Spinal cord (tissue), 9 donors: ENCODE measurements at regions not wholly inside any gene's neighbourhood (a gene's known extent, or its start where the extent isn't known, plus 50 kb on each side); places are given as distances from the start of the nearest gene placed in this dataset.
"Not testable (repeated sequence)": the region's sequence is repeated elsewhere in the genome, so short reads cannot be mapped to it uniquely, and the experiment has no call there.

Experiments
- DNase-seq, 6 donors: peaks; one replicate each; pipeline versions ENCODE4 v3.0.0 to v3.0.0-alpha.2; 2013 to 2015; ENCODE audit warnings: low spot score in 6 of 6, low read depth in 4 of 6
- H3K27ac ChIP-seq: one replicate; pipeline ENCODE4 v1.5.1; 2013; ENCODE audit warnings: low read depth, low read length, control low read depth
- H3K27me3 ChIP-seq: one replicate; pipeline ENCODE4 v1.6.1; 2013; ENCODE audit warnings: low read length; ENCODE audit not compliant: control insufficient read depth, insufficient read depth
- H3K36me3 ChIP-seq: one replicate; pipeline ENCODE4 v1.6.1; 2013; ENCODE audit warnings: low read length; ENCODE audit not compliant: control insufficient read depth, insufficient read depth
- H3K4me1 ChIP-seq: one replicate; pipeline ENCODE4 v1.6.1; 2013; ENCODE audit warnings: low read length; ENCODE audit not compliant: control insufficient read depth, insufficient read depth
- H3K4me3 ChIP-seq: one replicate; pipeline ENCODE4 v1.5.1; 2013; ENCODE audit warnings: low read depth, low read length, control low read depth
- H3K9me3 ChIP-seq: one replicate; pipeline ENCODE4 v1.6.1; 2013; ENCODE audit warnings: low read length; ENCODE audit not compliant: control insufficient read depth, insufficient read depth
- WGBS: methylation state at CpG from one replicate; pipeline ENCODE4 v1.1.5; 2013; ENCODE audit warnings: missing lambda C conversion rate; ENCODE audit not compliant: insufficient coverage; 5-methylcytosine and 5-hydroxymethylcytosine counted together
- donor health status: healthy.

DNA sequence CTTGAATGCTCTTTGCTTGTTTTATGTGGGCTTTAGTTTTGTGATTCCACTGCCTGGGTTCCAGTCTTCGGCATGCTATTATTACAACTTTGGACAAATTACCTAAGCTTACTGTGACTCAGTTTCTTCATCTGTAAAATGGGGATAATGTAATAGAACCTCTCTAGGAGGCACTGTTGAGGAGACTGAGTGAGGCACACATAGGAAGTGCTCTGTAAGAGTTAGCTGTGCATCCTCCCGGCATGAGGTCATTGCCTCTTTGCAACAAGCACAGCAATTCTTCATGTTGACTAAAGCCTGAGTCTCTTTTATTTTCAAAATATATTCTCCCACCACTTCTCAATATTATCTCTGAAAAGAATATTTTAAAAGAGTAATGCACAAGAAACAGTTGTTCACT is 227.4 kb downstream of the DLEU7 start:
- Histone ChIP-seq H3K27me3 (no peaks in the 10 kb centered on the region), H3K9me3 (no peaks in the 10 kb centered on the region)
- WGBS: no CpG with 5 or more reads among the region's 2 CpGs

DNA sequence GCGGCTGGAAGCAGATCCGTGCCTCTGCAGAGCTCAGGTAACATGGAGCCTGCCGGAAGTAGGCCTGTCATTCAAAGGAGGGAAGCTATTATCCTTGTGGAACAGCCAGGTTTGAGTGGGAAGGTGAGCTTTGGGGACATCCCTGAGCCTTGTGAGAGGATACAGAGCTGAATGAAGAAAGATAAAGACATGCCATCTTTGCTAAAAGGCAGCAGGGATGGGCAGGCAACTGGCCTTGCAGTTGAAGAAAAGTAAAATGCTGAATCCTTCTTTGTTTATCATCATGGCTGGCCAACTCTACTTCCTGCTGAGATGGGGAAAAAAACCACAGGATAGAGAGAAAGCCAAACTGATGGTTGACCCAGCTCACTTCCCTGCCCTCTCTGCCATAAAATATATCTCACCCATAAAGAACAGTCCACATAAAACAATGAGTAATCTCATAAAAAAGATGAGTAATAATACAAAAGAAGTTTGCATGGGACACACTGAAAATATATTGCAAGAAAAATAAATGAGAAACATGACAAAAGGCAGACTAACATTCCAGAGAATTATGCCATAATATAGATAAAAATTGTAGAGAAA is 226.3 kb downstream of the DLEU7 start:
- Histone ChIP-seq H3K27me3 (no peaks in the 10 kb centered on the region), H3K4me3 (no peak overlapping the region), H3K4me1 (no peaks in the 10 kb centered on the region), H3K27ac (no peak overlapping the region), H3K9me3 (no peaks in the 10 kb centered on the region), H3K36me3 (no peaks in the 10 kb centered on the region)
- 91% methylated on average over 3 of the region's 3 CpGs for WGBS
- DNase-seq: no peak

More for the DNA sequence above, 227.4 kb downstream of the DLEU7 start:
- no peak overlapping the region for H3K27ac ChIP-seq
- H3K36me3 ChIP-seq: no peaks in the 10 kb centered on the region
- no peak overlapping the region for H3K4me3 ChIP-seq
- no peaks in the 10 kb centered on the region for H3K4me1 ChIP-seq
- DNase-seq: no peak

DNA sequence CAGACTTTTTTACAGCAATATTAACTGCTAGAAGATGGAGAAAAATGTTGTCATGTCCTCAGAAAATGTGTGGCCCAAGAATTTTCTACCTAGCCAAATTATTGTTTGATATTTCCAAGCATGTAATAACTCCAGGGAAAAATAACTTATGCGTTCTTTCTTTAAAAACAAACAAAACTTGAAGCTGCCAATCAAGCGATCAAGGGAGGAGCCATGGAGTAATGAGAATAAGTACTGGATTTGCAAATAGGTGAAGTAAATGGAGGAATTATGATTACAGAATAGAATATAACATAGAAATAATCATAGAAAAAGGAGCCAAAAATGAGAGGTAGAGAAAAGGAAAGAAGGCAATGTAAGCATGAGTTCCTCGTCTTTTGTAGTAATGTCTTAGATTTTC is 225.3 kb downstream of the DLEU7 start:
- no CpG with 5 or more reads among the region's 3 CpGs for WGBS
- Histone ChIP-seq H3K4me1 (no peaks in the 10 kb centered on the region), H3K27me3 (no peaks in the 10 kb centered on the region), H3K27ac (no peak overlapping the region), H3K9me3 (no peaks in the 10 kb centered on the region), H3K4me3 (no peak overlapping the region), H3K36me3 (no peaks in the 10 kb centered on the region)
- DNase-seq: no peak

GRCh38 chr13:50626101-50626547 is 217.4 kb downstream of the DLEU7 start:
- H3K27ac ChIP-seq: no peak overlapping the region
- no peaks in the 10 kb centered on the region for H3K36me3 ChIP-seq
- DNase-seq: no peak
- WGBS: no CpG with 5 or more reads among the region's 3 CpGs
- H3K4me3 ChIP-seq: no peak overlapping the region
- H3K4me1 ChIP-seq: peaks cover 3% of the 10 kb centered on the region
- no peaks in the 10 kb centered on the region for H3K9me3 ChIP-seq
- H3K27me3 ChIP-seq: no peaks in the 10 kb centered on the region

- H3K27ac ChIP-seq: no peak overlapping the region
- H3K36me3 ChIP-seq: no peaks in the 10 kb centered on the region
- peaks cover 3% of the 10 kb centered on the region for H3K4me1 ChIP-seq
- H3K9me3 ChIP-seq: no peaks in the 10 kb centered on the region
- DNase-seq: no peak
- H3K27me3 ChIP-seq: no peaks in the 10 kb centered on the region
- no CpG with 5 or more reads among the region's 1 CpG for WGBS
- H3K4me3 ChIP-seq: no peak overlapping the region
Measured at GRCh38 chr13:50627111-50627510, 216.4 kb downstream of the DLEU7 start.

DNA sequence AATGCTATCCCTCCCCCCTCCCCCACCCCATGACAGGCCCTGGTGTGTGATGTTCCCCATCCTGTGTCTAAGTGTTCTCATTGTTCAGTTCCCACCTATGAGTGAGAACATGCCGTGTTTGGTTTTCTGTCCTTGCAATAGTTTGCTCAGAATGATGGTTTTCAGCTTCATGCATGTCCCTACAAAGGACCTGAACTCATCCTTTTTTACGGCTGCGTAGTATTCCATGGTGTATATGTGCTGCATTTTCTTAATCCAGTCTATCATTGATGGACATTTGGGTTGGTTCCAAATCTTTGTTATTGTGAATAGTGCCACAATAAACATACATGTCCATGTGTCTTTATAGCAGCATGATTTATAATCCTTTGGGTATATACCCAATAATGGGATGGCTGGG is 215.0 kb downstream of the DLEU7 start:
- not testable (repeated sequence) for H3K36me3 ChIP-seq

GRCh38 chr13:50629497-50629896 is 214.0 kb downstream of the DLEU7 start:
- DNase-seq: no peak
- WGBS: 50% methylated on average over 2 of the region's 3 CpGs
- Histone ChIP-seq H3K9me3 (no peaks in the 10 kb centered on the region), H3K4me3 (no peak overlapping the region), H3K4me1 (peaks cover 3% of the 10 kb centered on the region), H3K36me3 (no peaks in the 10 kb centered on the region), H3K27me3 (no peaks in the 10 kb centered on the region), H3K27ac (peak overlapping the region; percentile 57)

More for the DNA sequence above, 215.0 kb downstream of the DLEU7 start:
- H3K4me1 ChIP-seq, H3K27me3 ChIP-seq, H3K9me3 ChIP-seq, H3K4me3 ChIP-seq, H3K27ac ChIP-seq, DNase-seq: not testable (repeated sequence)
- no CpG with 5 or more reads among the region's 3 CpGs for WGBS

- 90% methylated on average over 4 of the region's 4 CpGs for WGBS
- Histone ChIP-seq H3K27ac (peak overlapping the region; percentile 57), H3K4me3 (no peak overlapping the region)
Measured at GRCh38 chr13:50629966-50630365, 213.5 kb downstream of the DLEU7 start.

GRCh38 chr13:50631041-50631440 is 212.5 kb downstream of the DLEU7 start:
- H3K9me3 ChIP-seq: no peaks in the 10 kb centered on the region
- DNase-seq: peak in 1 of 6 donors; percentile 50

More at GRCh38 chr13:50629966-50630365, 213.5 kb downstream of the DLEU7 start:
- peaks cover 3% of the 10 kb centered on the region for H3K4me1 ChIP-seq
- no peaks in the 10 kb centered on the region for H3K9me3 ChIP-seq
- no peaks in the 10 kb centered on the region for H3K36me3 ChIP-seq
- no peaks in the 10 kb centered on the region for H3K27me3 ChIP-seq
- DNase-seq: no peak

DNA sequence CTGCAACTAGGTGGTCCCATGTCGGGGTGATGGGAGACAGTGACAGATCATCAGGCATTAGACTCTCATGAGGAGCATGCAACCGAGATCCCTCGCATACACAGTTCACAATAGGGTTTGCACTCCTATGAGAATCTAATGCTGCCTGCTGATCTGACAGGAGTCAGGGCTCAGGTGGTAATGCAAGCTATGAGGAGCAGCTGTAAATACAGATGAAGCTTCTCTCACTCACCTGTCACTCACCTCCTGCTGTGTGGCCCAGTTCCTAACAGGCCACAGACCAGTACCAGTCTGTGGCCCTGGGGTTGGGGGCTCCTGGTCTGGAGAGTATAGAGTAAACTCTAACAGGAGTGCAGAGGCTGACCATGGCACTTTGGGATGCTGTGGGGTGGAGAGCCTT is 209.2 kb downstream of the DLEU7 start:
- Histone ChIP-seq H3K36me3 (no peaks in the 10 kb centered on the region), H3K27me3 (no peaks in the 10 kb centered on the region), H3K9me3 (no peaks in the 10 kb centered on the region), H3K27ac (no peak overlapping the region), H3K4me1 (peaks cover 3% of the 10 kb centered on the region), H3K4me3 (no peak overlapping the region)
- 96% methylated on average over 3 of the region's 3 CpGs for WGBS
- DNase-seq: no peak

More at GRCh38 chr13:50631041-50631440, 212.5 kb downstream of the DLEU7 start:
- no peak overlapping the region for H3K4me3 ChIP-seq
- H3K4me1 ChIP-seq: peaks cover 3% of the 10 kb centered on the region
- no peak overlapping the region for H3K27ac ChIP-seq
- no peaks in the 10 kb centered on the region for H3K36me3 ChIP-seq
- H3K27me3 ChIP-seq: no peaks in the 10 kb centered on the region
- 88% methylated on average over 3 of the region's 3 CpGs for WGBS
